DOHH2 (cell line): ENCODE measurements at regions not wholly inside any gene's neighbourhood (a gene's known extent, or its start where the extent isn't known, plus 50 kb on each side); places are given as distances from the start of the nearest gene placed in this dataset.

Experiments
- H3F3A ChIP-seq: fragments of 200-600 bp; sonication (generic), shearing (Covaris generic); 2 replicates; pipeline ENCODE4 v1.6.0; 2016; ENCODE audit warnings: antibody characterized with exemption, mild to moderate bottlenecking; ENCODE audit not compliant: control insufficient read depth, insufficient read depth
- H3K27ac ChIP-seq: fragments of 200-600 bp; sonication (generic); 2 replicates; pipeline ENCODE4 v1.5.1; 2014; ENCODE audit warnings: low read depth, mild to moderate bottlenecking, low read length, moderate library complexity
- H3K27me3 ChIP-seq: fragments of 200-600 bp; sonication (generic); 2 replicates; pipeline ENCODE4 v1.6.1; 2014; ENCODE audit warnings: mild to moderate bottlenecking, low read length, mixed read lengths; ENCODE audit not compliant: control insufficient read depth
- H3K36me3 ChIP-seq: fragments of 200-600 bp; sonication (generic); 2 replicates; pipeline ENCODE4 v1.6.1; 2014; ENCODE audit warnings: mild to moderate bottlenecking, low read length, moderate library complexity, mixed read lengths; ENCODE audit not compliant: control insufficient read depth
- H3K4me1 ChIP-seq: fragments of 200-600 bp; sonication (generic); 2 replicates; pipeline ENCODE4 v1.6.1; 2014; ENCODE audit warnings: mild to moderate bottlenecking, low read length, mixed read lengths; ENCODE audit not compliant: control insufficient read depth
- H3K4me2 ChIP-seq: fragments of 200-600 bp; sonication (generic); 2 replicates; pipeline ENCODE4 v1.6.0; 2014; ENCODE audit warnings: mild to moderate bottlenecking, low read length, moderate library complexity
- H3K4me3 ChIP-seq: fragments of 200-600 bp; sonication (generic); 2 replicates; pipeline ENCODE4 v1.5.1; 2014; ENCODE audit warnings: mild to moderate bottlenecking, low read length, mixed read lengths
- H3K79me2 ChIP-seq: fragments of 200-600 bp; sonication (generic); 2 replicates; pipeline ENCODE4 v1.6.1; 2014; ENCODE audit warnings: mild to moderate bottlenecking, low read length, mixed read lengths; ENCODE audit not compliant: control insufficient read depth
- H3K9me2 ChIP-seq: fragments of 200-600 bp; sonication (generic); replicated peaks from 2 replicates; pipeline ENCODE4 v1.6.1; 2014; ENCODE audit warnings: mild to moderate bottlenecking, low read length, mixed read lengths; ENCODE audit not compliant: control insufficient read depth
- H3K9me3 ChIP-seq: fragments of 200-600 bp; sonication (generic); 2 replicates; pipeline ENCODE4 v1.6.1; 2014; ENCODE audit warnings: antibody characterized with exemption, low read length, mixed read lengths; ENCODE audit not compliant: control insufficient read depth, insufficient read depth
- H4K20me1 ChIP-seq: fragments of 200-600 bp; sonication (generic); 2 replicates; pipeline ENCODE4 v1.6.0; 2014; ENCODE audit warnings: low read depth, mild to moderate bottlenecking, antibody characterized with exemption, low read length, moderate library complexity; ENCODE audit not compliant: control insufficient read depth, insufficient read depth
- EZH2phosphoT487 ChIP-seq: fragments of 200-600 bp; sonication (generic); IDR thresholded peaks from 2 replicates; pipeline ENCODE4 v1.6.1; 2017; ENCODE audit warnings: borderline replicate concordance, mild to moderate bottlenecking, antibody characterized with exemption, low read length, moderate library complexity, mixed read lengths
- TF ChIP-seq, protein P1 (sequence below): fragments of 200-600 bp; sonication (generic); IDR thresholded peaks from one replicate; pipeline ENCODE4 v1.5.1; 2014; ENCODE audit warnings: antibody characterized with exemption, mild to moderate bottlenecking, low read depth, low read length; ENCODE audit not compliant: poor library complexity, severe bottlenecking

DNA sequence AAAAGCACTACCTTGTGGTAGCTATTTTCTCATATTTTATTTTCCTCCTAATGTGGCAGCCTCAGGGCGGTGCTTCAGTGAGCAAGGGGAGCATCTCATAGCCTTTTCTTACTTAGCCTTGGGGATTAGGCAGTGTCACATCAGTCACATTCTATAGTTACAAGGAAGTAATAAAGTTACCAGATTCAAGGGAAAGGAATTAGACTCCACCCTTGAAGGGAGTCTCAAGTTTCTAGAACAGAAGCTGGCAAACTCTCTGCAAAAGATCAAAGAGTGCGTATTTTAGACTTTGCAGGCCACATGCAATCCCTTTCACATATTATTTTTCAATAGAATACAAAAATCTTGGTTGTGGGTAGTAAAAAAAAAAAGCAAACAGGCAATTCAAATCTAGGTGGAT, 350.4 kb downstream of the AMY1C start:
- H3K9me3 ChIP-seq: no peaks in the 10 kb centered on the region
- TF ChIP-seq, protein P1, sequence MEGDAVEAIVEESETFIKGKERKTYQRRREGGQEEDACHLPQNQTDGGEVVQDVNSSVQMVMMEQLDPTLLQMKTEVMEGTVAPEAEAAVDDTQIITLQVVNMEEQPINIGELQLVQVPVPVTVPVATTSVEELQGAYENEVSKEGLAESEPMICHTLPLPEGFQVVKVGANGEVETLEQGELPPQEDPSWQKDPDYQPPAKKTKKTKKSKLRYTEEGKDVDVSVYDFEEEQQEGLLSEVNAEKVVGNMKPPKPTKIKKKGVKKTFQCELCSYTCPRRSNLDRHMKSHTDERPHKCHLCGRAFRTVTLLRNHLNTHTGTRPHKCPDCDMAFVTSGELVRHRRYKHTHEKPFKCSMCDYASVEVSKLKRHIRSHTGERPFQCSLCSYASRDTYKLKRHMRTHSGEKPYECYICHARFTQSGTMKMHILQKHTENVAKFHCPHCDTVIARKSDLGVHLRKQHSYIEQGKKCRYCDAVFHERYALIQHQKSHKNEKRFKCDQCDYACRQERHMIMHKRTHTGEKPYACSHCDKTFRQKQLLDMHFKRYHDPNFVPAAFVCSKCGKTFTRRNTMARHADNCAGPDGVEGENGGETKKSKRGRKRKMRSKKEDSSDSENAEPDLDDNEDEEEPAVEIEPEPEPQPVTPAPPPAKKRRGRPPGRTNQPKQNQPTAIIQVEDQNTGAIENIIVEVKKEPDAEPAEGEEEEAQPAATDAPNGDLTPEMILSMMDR: no peak
- TF ChIP-seq EZH2phosphoT487: no peak
- H3K4me1 ChIP-seq: no peaks in the 10 kb centered on the region
- H4K20me1 ChIP-seq: no peaks in the 10 kb centered on the region
- H3K4me2 ChIP-seq: no peak overlapping the region
- H3K27me3 ChIP-seq: no peaks in the 10 kb centered on the region
- no peaks in the 10 kb centered on the region for H3K79me2 ChIP-seq
- no peak overlapping the region for H3K27ac ChIP-seq
- H3K36me3 ChIP-seq: no peaks in the 10 kb centered on the region
- H3K9me2 ChIP-seq: no peaks in the 10 kb centered on the region
- no peak overlapping the region for H3K4me3 ChIP-seq
- no peaks in the 10 kb centered on the region for H3F3A ChIP-seq

DNA sequence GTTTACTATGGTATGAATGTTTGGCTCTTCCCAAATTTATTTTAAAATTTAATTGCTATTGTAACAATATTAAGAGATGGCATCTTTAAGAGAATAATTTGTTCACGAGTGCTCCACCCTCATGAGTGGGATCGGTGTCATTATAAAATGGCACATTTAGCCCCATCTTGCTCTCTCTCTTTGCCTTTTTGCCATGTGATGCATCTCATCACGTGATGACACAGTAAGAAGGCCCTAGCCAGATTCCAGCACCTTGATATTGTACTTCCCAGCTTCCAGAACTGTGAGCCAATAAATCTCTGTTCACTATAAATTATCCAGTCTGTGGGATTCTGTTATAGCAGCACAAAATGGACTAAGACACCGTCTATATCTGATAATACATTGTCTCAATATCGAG, 355.8 kb downstream of the AMY1C start:
- no peaks in the 10 kb centered on the region for H3K36me3 ChIP-seq
- H3F3A ChIP-seq: no peaks in the 10 kb centered on the region
- no peaks in the 10 kb centered on the region for H3K27me3 ChIP-seq
- H3K27ac ChIP-seq: no peak overlapping the region
- H3K4me3 ChIP-seq: no peak overlapping the region
- no peaks in the 10 kb centered on the region for H3K4me1 ChIP-seq
- H3K4me2 ChIP-seq: no peak overlapping the region
- no peaks in the 10 kb centered on the region for H4K20me1 ChIP-seq
- TF ChIP-seq, protein P1: no peak
- no peak for TF ChIP-seq EZH2phosphoT487
- H3K9me2 ChIP-seq: no peaks in the 10 kb centered on the region
- H3K79me2 ChIP-seq: no peaks in the 10 kb centered on the region
- no peaks in the 10 kb centered on the region for H3K9me3 ChIP-seq

DNA sequence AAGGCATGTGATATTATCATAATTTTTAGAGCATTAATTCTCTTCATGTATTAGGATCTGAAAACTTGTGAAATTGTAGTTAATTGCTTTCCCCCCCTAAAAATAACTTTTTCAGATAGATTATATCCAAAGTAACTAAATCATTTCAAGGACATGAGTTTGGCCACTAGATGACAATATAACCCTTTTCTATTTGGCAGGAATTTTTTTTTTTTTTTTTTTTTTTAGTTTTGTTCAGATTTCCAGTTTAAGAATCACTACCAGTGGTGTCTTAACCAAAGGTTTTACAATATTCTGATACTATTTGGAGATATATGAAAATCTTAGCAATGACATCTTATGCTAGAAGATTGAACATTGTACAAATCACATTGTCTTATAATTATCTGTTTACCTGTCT, 370.8 kb downstream of the AMY1C start:
- H3K79me2 ChIP-seq: no peaks in the 10 kb centered on the region
- H3K36me3 ChIP-seq: no peaks in the 10 kb centered on the region
- H3K4me2 ChIP-seq: no peak overlapping the region
- no peaks in the 10 kb centered on the region for H4K20me1 ChIP-seq
- no peak for TF ChIP-seq EZH2phosphoT487
- TF ChIP-seq, protein P1: peak; percentile 32
- no peak overlapping the region for H3K4me3 ChIP-seq
- no peaks in the 10 kb centered on the region for H3K4me1 ChIP-seq
- no peaks in the 10 kb centered on the region for H3K27me3 ChIP-seq
- H3K27ac ChIP-seq: no peak overlapping the region
- H3K9me3 ChIP-seq: 0 out of 2 replicates have a peak, but pooled peaks cover under 1% of the 10 kb centered on the region
- no peaks in the 10 kb centered on the region for H3F3A ChIP-seq
- H3K9me2 ChIP-seq: no peaks in the 10 kb centered on the region

DNA sequence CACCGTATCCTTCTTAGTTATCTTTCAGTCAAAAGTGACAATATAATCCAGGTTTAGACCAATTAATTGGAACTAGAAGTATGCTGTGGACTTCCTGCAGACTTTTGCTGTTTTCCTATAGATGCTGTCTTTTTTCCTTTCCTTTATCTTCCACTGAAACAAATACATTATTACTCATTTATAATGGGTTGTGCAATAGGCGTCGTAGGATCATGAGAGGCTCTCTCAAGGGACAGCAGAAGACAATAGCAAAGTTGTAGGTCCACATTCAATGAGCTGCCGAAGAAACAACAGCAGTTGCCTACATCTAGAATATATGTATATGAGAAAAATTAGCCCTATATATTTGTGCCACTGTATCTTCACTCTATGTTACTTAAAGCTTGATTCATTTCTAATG, 371.6 kb downstream of the AMY1C start:
- Histone ChIP-seq H3K79me2 (no peaks in the 10 kb centered on the region), H4K20me1 (no peaks in the 10 kb centered on the region), H3F3A (no peaks in the 10 kb centered on the region), H3K27ac (no peak overlapping the region), H3K4me2 (no peak overlapping the region), H3K4me3 (no peak overlapping the region), H3K4me1 (no peaks in the 10 kb centered on the region), H3K36me3 (no peaks in the 10 kb centered on the region), H3K9me3 (0 out of 2 replicates have a peak, but pooled peaks cover 2% of the 10 kb centered on the region), H3K27me3 (no peaks in the 10 kb centered on the region), H3K9me2 (no peaks in the 10 kb centered on the region)
- TF ChIP-seq, protein P1: no peak
- no peak for TF ChIP-seq EZH2phosphoT487
